ENCODE measurements at regions not wholly inside any gene's neighbourhood (a gene's known extent, or its start where the extent isn't known, plus 50 kb on each side); places are given as distances from the start of the nearest gene placed in this dataset.

- DNase-seq: no peak
Measured at GRCh38 chr12:115452751-115453281, 768.8 kb upstream of the TBX3 start.

DNA sequence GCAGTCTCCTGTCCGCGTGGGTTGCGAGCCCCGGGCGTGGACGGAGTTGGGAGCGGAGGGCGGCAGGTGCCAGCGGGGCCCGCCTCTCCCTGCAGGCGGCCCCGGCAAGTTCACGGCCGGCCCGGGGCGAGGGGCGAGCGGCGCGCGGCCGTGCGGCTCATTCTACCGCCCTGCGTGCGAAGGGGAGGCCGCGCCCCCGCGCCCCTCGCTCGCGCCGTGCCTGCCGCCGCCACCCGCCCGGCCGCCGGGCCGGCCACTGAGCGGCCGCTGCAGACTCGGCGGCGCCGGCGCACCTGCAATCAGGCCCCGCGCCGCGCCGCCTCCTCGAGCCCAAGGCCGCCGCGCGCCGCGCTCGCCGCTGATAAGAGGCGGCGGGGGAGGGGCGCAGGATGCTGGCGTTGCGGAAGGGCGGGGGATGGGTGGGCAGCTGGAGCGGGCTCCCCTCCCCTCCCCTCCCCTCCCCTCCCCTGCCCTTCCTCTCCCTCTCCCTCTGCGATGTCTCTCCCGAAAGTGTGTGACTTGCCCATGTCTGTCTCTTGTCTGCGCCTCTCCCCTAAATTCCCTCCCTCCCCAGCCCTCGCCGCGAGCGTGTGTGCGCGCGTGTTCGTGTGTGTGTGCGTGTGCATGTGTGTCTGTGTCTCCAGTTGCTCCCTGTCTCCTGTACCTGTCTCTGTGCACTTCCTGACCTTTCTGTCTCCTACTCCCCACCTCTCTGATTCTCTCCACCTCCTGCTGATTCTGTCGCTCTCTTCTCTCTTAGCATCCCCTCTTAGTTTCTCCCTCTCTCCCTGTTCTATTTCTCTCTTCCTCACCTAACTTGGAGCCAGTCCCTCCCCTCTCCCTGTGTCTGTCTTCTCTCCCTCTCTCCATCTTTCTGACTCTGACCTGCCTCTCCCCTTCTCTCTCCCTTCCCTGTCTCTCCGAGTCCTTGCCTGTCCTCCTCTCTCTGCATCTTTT is 768.1 kb upstream of the TBX3 start:
- peak; percentile 70 for DNase-seq

- DNase-seq: no peak
Measured at GRCh38 chr12:115451151-115451779, 767.3 kb upstream of the TBX3 start.

DNA sequence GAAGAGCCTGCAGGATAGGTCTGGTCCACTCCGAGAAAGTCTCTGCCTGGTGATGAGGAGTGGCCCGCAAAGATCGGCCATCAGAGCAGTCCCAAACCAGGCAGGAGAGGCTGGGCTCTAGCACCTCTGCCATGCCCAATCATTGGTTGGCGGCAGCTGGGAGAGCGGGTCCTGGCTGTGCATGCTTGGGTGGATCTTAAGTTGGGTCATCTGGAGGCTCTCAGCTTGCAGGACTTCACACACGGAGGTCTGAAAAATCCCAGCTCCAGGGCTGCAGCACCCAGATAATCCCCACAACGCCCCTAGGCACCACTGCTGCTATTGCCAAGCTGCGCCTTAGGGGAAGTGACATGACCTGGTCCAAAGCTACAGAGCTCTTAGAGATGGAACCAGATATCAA is 766.7 kb upstream of the TBX3 start:
- no peak for DNase-seq

- DNase-seq: no peak
Measured at GRCh38 chr12:115450017-115450416, 766.0 kb upstream of the TBX3 start.

DNA sequence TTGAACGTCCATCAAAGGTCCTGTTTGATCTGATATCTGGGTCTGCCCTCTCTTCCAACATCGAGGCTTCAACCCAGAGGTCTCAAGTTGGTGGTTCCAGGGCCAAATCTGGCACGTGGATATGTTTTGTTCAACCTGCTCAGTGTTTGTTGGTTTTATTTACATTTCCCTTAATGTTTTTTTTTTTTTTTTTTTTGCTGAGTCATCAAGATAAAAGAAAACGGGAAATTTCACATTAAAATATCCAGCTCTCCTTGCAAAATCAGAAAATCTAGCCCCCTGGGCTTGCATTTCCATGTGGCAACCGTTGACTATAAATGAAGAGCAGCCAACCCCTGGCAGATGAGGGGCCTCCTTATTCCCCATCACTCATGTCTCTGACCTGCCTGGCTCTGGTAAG is 765.6 kb upstream of the TBX3 start:
- DNase-seq: no peak

DNA sequence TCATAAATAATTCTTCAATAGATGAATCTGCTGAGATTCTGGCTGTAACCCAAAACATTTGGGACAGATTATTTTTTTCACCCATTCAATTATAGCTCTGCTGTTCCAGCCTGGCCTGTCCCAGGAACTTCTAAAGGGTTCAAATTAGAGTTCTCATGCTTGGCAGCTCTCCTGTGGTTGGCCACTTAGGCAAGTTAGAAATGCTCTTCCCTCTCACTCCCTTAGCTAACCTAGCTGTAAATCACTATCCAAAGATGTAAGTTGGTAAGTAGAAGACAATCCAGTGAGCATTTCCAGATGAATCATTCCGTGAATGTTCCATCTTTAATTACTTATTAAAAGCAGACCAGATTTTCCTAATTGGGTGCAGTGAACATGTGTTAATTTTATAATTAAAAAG is 760.4 kb upstream of the TBX3 start:
- no peak for DNase-seq

DNA sequence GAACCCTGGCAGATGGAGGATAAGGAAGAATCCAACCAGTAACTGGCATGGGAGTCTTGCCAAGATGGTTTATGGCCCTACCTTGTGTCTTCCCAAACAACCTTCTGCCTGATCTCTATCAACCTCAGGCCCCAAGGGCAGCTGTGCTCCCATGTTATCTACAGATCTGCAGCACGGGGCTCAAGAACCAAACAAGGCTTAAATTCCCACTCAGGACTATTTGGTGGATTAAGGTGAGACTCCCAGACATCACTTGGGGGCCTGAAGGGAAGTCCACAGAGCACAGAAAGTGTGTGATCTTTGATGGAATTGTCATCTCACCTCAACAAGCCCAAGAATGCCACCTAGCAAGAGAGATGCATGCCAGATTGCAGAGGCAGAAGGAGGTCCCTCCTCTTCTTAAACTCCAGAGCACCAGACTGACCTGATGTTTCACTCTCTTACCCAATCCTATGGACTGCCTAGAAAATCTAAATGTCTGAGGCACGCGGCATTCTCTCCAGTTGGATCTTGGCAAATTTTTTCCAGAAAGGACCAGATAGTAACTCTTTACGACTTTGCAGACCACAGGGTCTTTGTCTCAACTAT is 759.5 kb upstream of the TBX3 start:
- no peak for DNase-seq

- peak; percentile 46 for DNase-seq
Measured at GRCh38 chr12:115440438-115440837, 756.5 kb upstream of the TBX3 start.

- no peak for DNase-seq
Measured at GRCh38 chr12:115439008-115439601, 755.1 kb upstream of the TBX3 start.

DNA sequence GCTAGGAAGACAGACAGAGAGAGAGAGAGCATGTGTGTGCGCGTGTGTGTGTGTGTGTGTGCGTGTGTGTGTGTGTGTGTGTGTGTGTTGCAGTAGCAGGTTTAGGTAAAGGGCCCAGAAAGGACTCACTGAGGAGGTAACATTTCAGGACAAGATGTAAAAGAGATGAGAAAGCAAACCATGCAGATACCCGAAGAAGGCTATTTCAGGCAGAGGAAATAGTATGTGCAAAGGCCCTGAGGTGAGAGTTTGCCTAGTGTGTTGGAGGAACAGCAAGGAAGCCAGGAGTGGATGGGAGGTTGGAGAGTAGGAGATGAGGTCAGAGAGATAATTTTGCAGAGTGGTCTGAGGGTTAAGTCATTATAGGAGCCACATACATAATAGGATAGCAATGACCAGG is 754.3 kb upstream of the TBX3 start:
- DNase-seq: no peak

GRCh38 chr12:115437061-115437567 is 753.1 kb upstream of the TBX3 start:
- DNase-seq: no peak

DNA sequence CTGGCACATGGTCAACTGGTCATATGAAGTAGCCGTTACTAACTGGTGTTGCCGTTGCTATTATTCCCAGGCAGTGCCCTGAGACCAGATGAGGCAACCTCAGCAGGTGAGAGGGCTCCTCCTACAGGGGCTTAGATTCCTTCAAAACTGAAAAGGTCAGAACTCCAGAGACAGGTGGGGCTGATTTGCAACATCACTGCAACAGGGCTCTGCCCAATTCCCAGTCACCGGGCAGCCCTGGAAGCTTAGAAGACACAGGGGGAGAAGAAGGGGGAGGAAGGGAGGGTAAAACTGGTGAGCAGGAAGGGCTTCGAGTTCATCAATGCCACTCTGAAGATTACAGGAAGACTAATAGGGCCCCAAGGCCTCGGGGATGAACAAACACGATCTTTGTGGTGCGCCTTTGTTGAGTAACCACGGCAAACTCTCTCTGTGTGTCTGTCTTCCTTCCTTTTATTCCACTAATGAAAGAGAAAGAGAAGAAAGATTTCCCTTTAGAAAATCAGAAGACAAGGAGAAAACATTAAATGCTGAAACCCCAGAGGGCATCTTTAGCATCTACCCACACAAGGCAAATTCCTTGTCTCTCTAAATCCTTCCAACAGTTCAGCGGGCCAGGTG is 749.1 kb upstream of the TBX3 start:
- DNase-seq: no peak

- no peak for DNase-seq
Measured at GRCh38 chr12:115430636-115431035, 746.7 kb upstream of the TBX3 start.

- no peak for DNase-seq
Measured at GRCh38 chr12:115426732-115427131, 742.8 kb upstream of the TBX3 start.

- DNase-seq: no peak
Measured at GRCh38 chr12:115424003-115424402, 740.0 kb upstream of the TBX3 start.

GRCh38 chr12:115423546-115423987 is 739.6 kb upstream of the TBX3 start:
- peak; percentile 3 for DNase-seq

DNA sequence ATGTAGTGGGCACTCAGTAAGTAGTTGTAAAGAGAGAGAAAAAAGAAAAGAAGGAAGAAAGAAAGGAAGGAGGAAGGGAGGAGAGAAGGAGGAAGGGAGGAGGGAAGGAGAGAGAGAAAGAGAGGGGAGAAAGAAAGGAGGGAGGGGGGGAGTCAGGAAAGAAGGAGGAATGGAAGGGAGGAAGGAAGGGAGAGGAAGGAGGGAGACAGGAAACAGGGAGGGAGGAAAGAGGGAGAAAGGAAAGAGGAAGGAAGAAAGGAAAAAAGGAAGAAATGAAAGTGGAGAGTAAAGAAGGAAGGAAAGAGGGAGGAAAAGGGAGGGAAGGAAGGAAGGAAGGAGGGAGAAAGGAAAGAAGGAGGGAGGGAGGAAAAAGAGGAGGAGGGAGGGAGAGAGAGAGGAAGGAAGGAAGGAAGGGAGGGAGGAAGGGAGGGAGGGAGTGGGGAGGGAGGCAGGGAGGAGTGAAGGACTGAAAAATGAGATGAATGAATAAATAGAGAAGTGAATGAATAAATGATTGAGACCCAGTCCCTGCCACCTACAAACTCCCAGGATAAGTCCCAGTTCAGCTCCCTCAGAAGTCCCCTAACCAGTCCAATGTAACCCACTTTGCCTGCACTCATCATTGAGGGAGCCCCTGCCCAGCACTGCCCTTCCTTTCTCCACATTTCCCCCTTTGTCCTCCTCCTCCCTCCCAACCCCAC is 739.0 kb upstream of the TBX3 start:
- no peak for DNase-seq

- DNase-seq: no peak
Measured at GRCh38 chr12:115421796-115422709, 738.1 kb upstream of the TBX3 start.

- DNase-seq: peak; percentile 35
Measured at GRCh38 chr12:115421350-115421749, 737.4 kb upstream of the TBX3 start.
